ENCODE measurements at regions not wholly inside any gene's neighbourhood (a gene's known extent, or its start where the extent isn't known, plus 50 kb on each side); places are given as distances from the start of the nearest gene placed in this dataset.
A peak's percentile ranks its signal among the peaks of the same experiment; 100 is the strongest.
"Not testable (repeated sequence)": the region's sequence is repeated elsewhere in the genome, so short reads cannot be mapped to it uniquely, and the experiment has no call there.

GRCh38 chr1:69076631-69077030, 491.1 kb upstream of the LRRC7 start:
- DNase-seq, result no peak

- DNase-seq, result no peak
Observed at GRCh38 chr1:69077198-69077597, 490.5 kb upstream of the LRRC7 start.

- DNase-seq, result no peak
Observed at GRCh38 chr1:69077633-69078032, 490.1 kb upstream of the LRRC7 start.

- DNase-seq, result no peak
Observed at GRCh38 chr1:69081668-69082067, 486.1 kb upstream of the LRRC7 start.

GRCh38 chr1:69082312-69082711, 485.4 kb upstream of the LRRC7 start:
- no peak for DNase-seq

- no peak for DNase-seq
Observed at GRCh38 chr1:69086148-69086547, 481.6 kb upstream of the LRRC7 start.

- no peak for DNase-seq
Observed at GRCh38 chr1:69088571-69088970, 479.2 kb upstream of the LRRC7 start.

- DNase-seq, result no peak
Observed at GRCh38 chr1:69090170-69090569, 477.6 kb upstream of the LRRC7 start.

- DNase-seq, result no peak
Observed at GRCh38 chr1:69090752-69091151, 477.0 kb upstream of the LRRC7 start.

GRCh38 chr1:69102058-69102457, 465.7 kb upstream of the LRRC7 start:
- not testable (repeated sequence) for DNase-seq

- no peak for DNase-seq
Observed at GRCh38 chr1:69103213-69103612, 464.5 kb upstream of the LRRC7 start.

- peak in 2 of 51 donors; percentile 10 to 77 for DNase-seq
Observed at GRCh38 chr1:69103705-69104385, 463.9 kb upstream of the LRRC7 start.

- no peak for DNase-seq
Observed at GRCh38 chr1:69104894-69105293, 462.8 kb upstream of the LRRC7 start.

- peak in 1 of 51 donors; percentile 15 for DNase-seq
Observed at GRCh38 chr1:69109277-69109676, 458.4 kb upstream of the LRRC7 start.

- no peak for DNase-seq
Observed at GRCh38 chr1:69110851-69111250, 456.9 kb upstream of the LRRC7 start.

- not testable (repeated sequence) for DNase-seq
Observed at GRCh38 chr1:69120126-69120741, 447.5 kb upstream of the LRRC7 start.

- no peak for DNase-seq
Observed at GRCh38 chr1:69120817-69121216, 446.9 kb upstream of the LRRC7 start.

GRCh38 chr1:69121723-69122122, 446.0 kb upstream of the LRRC7 start:
- DNase-seq, result no peak

GRCh38 chr1:69122373-69122772, 445.3 kb upstream of the LRRC7 start:
- no peak for DNase-seq

GRCh38 chr1:69123486-69123885, 444.2 kb upstream of the LRRC7 start:
- DNase-seq, result peak in 5 of 51 donors; percentile 1 to 6 (median 5)

- peak in 1 of 51 donors; percentile 7 for DNase-seq
Observed at GRCh38 chr1:69126796-69127195, 440.9 kb upstream of the LRRC7 start.

GRCh38 chr1:69128204-69128603, 439.5 kb upstream of the LRRC7 start:
- DNase-seq, result peak in 1 of 51 donors; percentile 12

GRCh38 chr1:69129538-69129937, 438.2 kb upstream of the LRRC7 start:
- no peak for DNase-seq

Data from hypothalamus (tissue), 51 donors.